ENCODE measurements at regions not wholly inside any gene's neighbourhood (a gene's known extent, or its start where the extent isn't known, plus 50 kb on each side); places are given as distances from the start of the nearest gene placed in this dataset.

DNA sequence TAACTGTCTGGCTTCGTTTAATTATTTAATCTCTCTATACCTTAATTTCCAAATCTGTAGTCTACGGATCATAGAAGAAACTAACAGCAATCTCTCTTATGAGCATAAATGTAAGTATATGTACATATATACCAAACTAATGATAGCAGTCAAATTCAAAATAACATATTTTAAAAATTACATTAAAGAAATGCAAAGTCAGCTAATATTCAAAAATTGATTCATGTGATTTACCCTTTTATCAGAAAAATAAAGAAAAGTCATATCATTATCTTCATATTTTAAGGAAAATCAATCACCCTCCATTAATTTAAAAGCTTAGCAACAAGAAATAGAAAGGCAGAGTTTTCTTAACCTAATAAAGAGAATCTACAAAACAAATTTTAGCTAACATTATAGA is 575.9 kb downstream of the IRS1 start:
- TF ChIP-seq, protein P1, sequence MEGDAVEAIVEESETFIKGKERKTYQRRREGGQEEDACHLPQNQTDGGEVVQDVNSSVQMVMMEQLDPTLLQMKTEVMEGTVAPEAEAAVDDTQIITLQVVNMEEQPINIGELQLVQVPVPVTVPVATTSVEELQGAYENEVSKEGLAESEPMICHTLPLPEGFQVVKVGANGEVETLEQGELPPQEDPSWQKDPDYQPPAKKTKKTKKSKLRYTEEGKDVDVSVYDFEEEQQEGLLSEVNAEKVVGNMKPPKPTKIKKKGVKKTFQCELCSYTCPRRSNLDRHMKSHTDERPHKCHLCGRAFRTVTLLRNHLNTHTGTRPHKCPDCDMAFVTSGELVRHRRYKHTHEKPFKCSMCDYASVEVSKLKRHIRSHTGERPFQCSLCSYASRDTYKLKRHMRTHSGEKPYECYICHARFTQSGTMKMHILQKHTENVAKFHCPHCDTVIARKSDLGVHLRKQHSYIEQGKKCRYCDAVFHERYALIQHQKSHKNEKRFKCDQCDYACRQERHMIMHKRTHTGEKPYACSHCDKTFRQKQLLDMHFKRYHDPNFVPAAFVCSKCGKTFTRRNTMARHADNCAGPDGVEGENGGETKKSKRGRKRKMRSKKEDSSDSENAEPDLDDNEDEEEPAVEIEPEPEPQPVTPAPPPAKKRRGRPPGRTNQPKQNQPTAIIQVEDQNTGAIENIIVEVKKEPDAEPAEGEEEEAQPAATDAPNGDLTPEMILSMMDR (conservative IDR thresholded peaks at IDR 0.05; ENCODE audit: low read depth, low read length) = no peak
- TF ChIP-seq EZH2 (IDR thresholded peaks at IDR 0.05; ENCODE audit: borderline replicate concordance, low read depth, low read length, poor library complexity, severe bottlenecking) = no peak

Data from A673 (cell line).